Heart left ventricle (tissue), 16 donors: ENCODE measurements at regions not wholly inside any gene's neighbourhood (a gene's known extent, or its start where the extent isn't known, plus 50 kb on each side); places are given as distances from the start of the nearest gene placed in this dataset.
"Not testable (repeated sequence)": the region's sequence is repeated elsewhere in the genome, so short reads cannot be mapped to it uniquely, and the experiment has no call there.

Source experiments
- ATAC-seq, 4 donors: fragments of 200-7000 bp; cut with Tn5 transposase; one replicate each; pipeline ENCODE4 v1.9.1; 2020 to 2022; ENCODE audit warnings: moderate library complexity in 4 of 4, mild to moderate bottlenecking in 3 of 4, moderate number of reproducible peaks in 1 of 4
- DNase-seq, 5 donors: peaks; one replicate each; pipeline ENCODE4 v3.0.0-alpha.2; 2020
- H3K27ac ChIP-seq, 12 donors: fragments of 200-600 bp; sonication (generic) in 4 of 12; one replicate each; pipeline versions ENCODE4 v1.5.0 to v1.8.0; 2016 to 2022; ENCODE audit warnings: mild to moderate bottlenecking in 2 of 12
- H3K27me3 ChIP-seq, 9 donors: fragments of 200-600 bp; sonication (generic) in 2 of 9; one replicate each; pipeline versions ENCODE4 v1.5.1 to v1.8.0; 2016 to 2022; ENCODE audit warnings: mild to moderate bottlenecking in 3 of 9
- H3K36me3 ChIP-seq, 9 donors: fragments of 200-600 bp; sonication (generic) in 2 of 9; one replicate each; pipeline versions ENCODE4 v1.5.0 to v1.8.0; 2018 to 2022; ENCODE audit warnings: mild to moderate bottlenecking in 2 of 9
- H3K4me1 ChIP-seq, 12 donors: fragments of 200-600 bp; sonication (generic) in 4 of 12; one replicate each; pipeline versions ENCODE4 v1.5.0 to v1.8.0; 2016 to 2022; ENCODE audit warnings: mild to moderate bottlenecking in 3 of 12
- H3K4me3 ChIP-seq, 12 donors: fragments of 200-600 bp; sonication (generic) in 4 of 12; one replicate each; pipeline versions ENCODE4 v1.5.0 to v1.8.0; 2017 to 2022; ENCODE audit warnings: mild to moderate bottlenecking in 9 of 12, moderate library complexity in 4 of 12
- H3K9me3 ChIP-seq, 12 donors: fragments of 200-600 bp; sonication (generic) in 4 of 12; one replicate each; pipeline versions ENCODE4 v1.5.0 to v1.8.0; 2016 to 2022; ENCODE audit warnings: mild to moderate bottlenecking in 1 of 12
- CTCF ChIP-seq, 12 donors: fragments of 200-600 bp; sonication (generic) in 4 of 12; IDR thresholded peaks; one replicate each; pipeline versions ENCODE4 v1.5.0 to v1.8.0; 2018 to 2022; ENCODE audit warnings: antibody characterized with exemption in 12 of 12, mild to moderate bottlenecking in 5 of 12
- POLR2A ChIP-seq, 2 donors: fragments of 450-650 bp; IDR thresholded peaks; one replicate each; pipeline ENCODE4 v1.6.1; 2017; ENCODE audit warnings: antibody characterized with exemption in 2 of 2, mild to moderate bottlenecking in 2 of 2, moderate library complexity in 2 of 2
- WGBS, 4 donors: extraction: QIAGEN DNeasy Blood & Tissue Kit in 2 of 4; methylation state at CpG; one replicate each; pipeline versions ENCODE4 v1.1.5 to v1.1.7; 2013 to 2018; 5-methylcytosine and 5-hydroxymethylcytosine counted together
- intact Hi-C, 10 donors: fragments of 100-400 bp; cut with DNase I; formaldehyde crosslinking; loops; one replicate each; pipeline versions ENCODE4 v1.11.1 to v1.14.2; 2022
- donor health status: ischemic (EF 13 %, LVEDD 7.1; RV severe dilation, severe dysfunction).
- donor health status: healthy with polysubstance abuse.
- donor health status: DM: no; HTN: yes; CAD: no.
- donor health status: DM: no; HTN: no; CAD: no.
- donor health status: ischemic (EF 25% LVEDD 6.9; RV normal size, moderate dysfunction).
- donor health status: ischemic (EF 25% LVEDD 5.7; RV mildly dilated, moderate dysfunction).
- donor health status: healthy.
- donor health status: DM: yes; HTN: yes; CAD: no.
- donor health status: ischemic (EF 35%, LVEDD 5.7; RV mildly dilated, moderate dysfunction).
- donor health status: nonischemic (EF 11% LVEDD 7.7; RV severe dilation, severe dysfunction).
- donor health status: DM: yes; HTN: yes; CAD: no.
- donor health status: PGD.
- donor health status: ischemic (EF 29% LVEDD 5.4; RV normal size, mild dysfunction).
- donor health status: nonischemic (EF 23%, LVEDD 6.1; RV moderate dilation, normal function).

DNA sequence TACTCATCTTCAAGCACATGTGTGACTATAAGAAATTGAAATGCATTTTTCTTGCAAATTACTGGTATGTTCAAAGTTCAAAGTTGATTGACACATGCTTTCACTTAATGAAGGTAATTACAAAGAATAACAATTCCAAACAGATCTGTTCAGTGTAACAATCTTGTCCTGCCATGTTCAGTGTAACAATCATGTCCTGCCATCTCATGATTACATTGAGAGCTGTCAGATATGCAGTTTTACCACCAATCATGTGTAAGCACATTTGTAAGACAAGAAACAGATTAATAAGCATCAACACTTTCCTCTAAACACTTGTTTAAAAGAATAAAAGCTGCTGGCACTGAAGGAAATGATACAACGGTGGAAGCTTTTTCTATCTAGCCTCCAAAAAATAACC lies 80.3 kb upstream of the ZNF281 start:
- TF ChIP-seq POLR2A (IDR thresholded peaks at IDR 0.05) (no peak), CTCF (IDR thresholded peaks at IDR 0.05) (no peak)
- H3K27ac ChIP-seq: no peak overlapping the region
- intact Hi-C loops: loop anchor here in 4 of 10 donors (5.0 to 10.0 kb wide), 5 partner anchors 185 to 803 kb away; no protein-coding TSS in a partner anchor

GRCh38 chr1:200488375-200489165 lies 78.7 kb upstream of the ZNF281 start:
- Histone ChIP-seq H3K27me3 (peaks cover 0 to 13% (median 0%) of the 10 kb centered on the region in 9 donors), H3K36me3 (no peaks in the 10 kb centered on the region), H3K4me3 (no peak overlapping the region), H3K27ac (no peak overlapping the region), H3K9me3 (no peaks in the 10 kb centered on the region), H3K4me1 (peaks cover 0 to 8% (median 0%) of the 10 kb centered on the region in 12 donors)
- ATAC-seq: peak; percentile 33 to 62 (median 51)
- no peak for TF ChIP-seq POLR2A (IDR thresholded peaks at IDR 0.05)
- TF ChIP-seq CTCF (IDR thresholded peaks at IDR 0.05): peak; percentile 66 to 84 (median 76)
- DNase-seq: peak in 1 of 5 donors; percentile 25
- intact Hi-C loops: loop anchor here in 9 of 10 donors (1.0 to 10.0 kb wide), 10 partner anchors 184 to 804 kb away; no protein-coding TSS in a partner anchor
- 18 to 23% (median 21%) methylated on average over 15 of the region's 15 CpGs for WGBS, 4 donors

More for the DNA sequence above, 80.3 kb upstream of the ZNF281 start:
- H3K4me1 ChIP-seq: peaks cover 0 to 5% (median 0%) of the 10 kb centered on the region in 12 donors
- ATAC-seq (no peak), DNase-seq (no peak)
- no peak overlapping the region for H3K4me3 ChIP-seq
- H3K36me3 ChIP-seq: no peaks in the 10 kb centered on the region
- 21 to 37% (median 28%) methylated on average over 1 of the region's 1 CpG for WGBS, 4 donors
- peaks cover 0 to 10% (median 0%) of the 10 kb centered on the region in 9 donors for H3K27me3 ChIP-seq
- no peaks in the 10 kb centered on the region for H3K9me3 ChIP-seq

GRCh38 chr1:200487650-200488049 lies 77.8 kb upstream of the ZNF281 start:
- Histone ChIP-seq H3K27me3 (peaks cover 0 to 19% (median 0%) of the 10 kb centered on the region in 9 donors), H3K4me1 (peaks cover 0 to 13% (median 0%) of the 10 kb centered on the region in 12 donors), H3K27ac (no peak overlapping the region), H3K36me3 (no peaks in the 10 kb centered on the region), H3K9me3 (no peaks in the 10 kb centered on the region), H3K4me3 (no peak overlapping the region)
- WGBS, 4 donors: 75 to 86% (median 82%) methylated on average over 5 to 6 of the region's 6 CpGs
- no peak for DNase-seq
- TF ChIP-seq CTCF (IDR thresholded peaks at IDR 0.05) (no peak), POLR2A (IDR thresholded peaks at IDR 0.05) (no peak)
- intact Hi-C loops: loop anchor here in 9 of 10 donors (1.0 to 10.0 kb wide), 11 partner anchors 183 to 803 kb away; no protein-coding TSS in a partner anchor
- ATAC-seq: no peak

- peaks cover 0 to 13% (median 0%) of the 10 kb centered on the region in 12 donors for H3K4me1 ChIP-seq
- DNase-seq (no peak), ATAC-seq (no peak)
- intact Hi-C loops: loop anchor here in 9 of 10 donors (2.0 to 10.0 kb wide), 9 partner anchors 182 to 799 kb away; no protein-coding TSS in a partner anchor
- H3K36me3 ChIP-seq: no peaks in the 10 kb centered on the region
- TF ChIP-seq CTCF (IDR thresholded peaks at IDR 0.05): no peak
- no peak for TF ChIP-seq POLR2A (IDR thresholded peaks at IDR 0.05)
- no peak overlapping the region for H3K27ac ChIP-seq
- no peak overlapping the region for H3K4me3 ChIP-seq
- 52 to 72% (median 66%) methylated on average over 3 of the region's 3 CpGs for WGBS, 4 donors
- H3K27me3 ChIP-seq: peaks cover 0 to 19% (median 0%) of the 10 kb centered on the region in 9 donors
- H3K9me3 ChIP-seq: no peaks in the 10 kb centered on the region
Observed at GRCh38 chr1:200486634-200487033, 76.8 kb upstream of the ZNF281 start.

GRCh38 chr1:200484438-200484946 lies 74.7 kb upstream of the ZNF281 start:
- H3K4me3 ChIP-seq, H3K36me3 ChIP-seq, DNase-seq, H3K27ac ChIP-seq, H3K9me3 ChIP-seq, ATAC-seq: not testable (repeated sequence)
- H3K27me3 ChIP-seq: peaks cover 0 to 21% (median 0%) of the 10 kb centered on the region in 9 donors
- WGBS, 4 donors: 87 to 90% (median 88%) methylated on average over 7 of the region's 7 CpGs
- intact Hi-C loops: loop anchor here in 6 of 10 donors (10.0 kb wide), 4 partner anchors 180 to 530 kb away; no protein-coding TSS in a partner anchor
- H3K4me1 ChIP-seq: peaks cover 0 to 13% (median 0%) of the 10 kb centered on the region in 12 donors
